ENCODE measurements at regions not wholly inside any gene's neighbourhood (a gene's known extent, or its start where the extent isn't known, plus 50 kb on each side); places are given as distances from the start of the nearest gene placed in this dataset.

DNA sequence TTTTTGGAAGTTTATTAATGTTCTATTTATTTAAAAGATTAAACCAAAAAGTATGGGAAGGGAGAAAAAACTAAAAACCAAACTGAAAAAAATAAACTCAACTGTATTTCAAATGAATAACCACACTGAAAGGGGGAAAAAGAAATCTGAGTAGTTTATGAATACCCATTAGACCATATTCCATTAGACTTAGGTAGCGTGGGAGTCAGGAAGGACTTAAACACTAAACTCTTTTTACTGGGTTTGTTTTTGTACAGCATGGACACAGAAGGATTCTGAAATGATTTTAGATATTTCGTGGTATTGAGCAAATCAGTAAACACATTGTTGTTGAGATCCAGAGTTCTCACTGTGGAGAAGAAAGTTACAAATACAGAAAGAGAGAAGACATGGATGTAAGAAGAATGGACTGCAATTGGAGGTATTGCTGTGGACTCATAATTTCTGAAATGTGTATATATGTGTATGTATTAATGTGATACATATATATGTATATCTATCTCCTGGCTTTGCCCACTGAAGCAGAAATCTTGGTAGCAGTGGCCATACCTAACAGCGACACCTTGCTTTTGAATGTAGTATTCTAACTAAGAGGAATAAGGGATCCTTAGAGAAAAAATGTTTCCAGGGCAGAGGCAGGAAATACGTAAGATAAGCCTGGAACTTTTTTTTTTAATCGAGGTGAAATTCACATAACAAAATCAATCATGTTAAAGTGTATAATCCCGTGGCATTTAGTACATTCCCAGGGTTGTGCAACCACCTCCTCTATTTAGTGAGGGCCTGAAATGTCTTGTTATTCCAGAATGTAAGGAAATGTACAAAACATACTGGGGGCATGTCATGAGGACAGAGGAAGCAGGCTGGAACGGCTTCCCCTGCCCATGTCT lies 228.8 kb downstream of the SMARCA2 start:
- in situ Hi-C loops (cut with MboI; ENCODE audit: low sequenced_read_pairs in 4 of 4): loop anchor here in 1 of 4 donors (25.0 kb wide), 1 partner anchor 493 kb away; no protein-coding TSS in a partner anchor
- H3K4me3 ChIP-seq: no peak overlapping the region
- intact Hi-C loops (cut with DNase I; ENCODE audit: low total_unique reads): loop anchor here (5.0 kb wide), 3 partner anchors 48 to 598 kb away; partner anchors contain the start of gene PUM3
- H3K27ac ChIP-seq: no peak overlapping the region
- DNase-seq: no peak
- H3K4me1 ChIP-seq: peaks cover 5 to 16% of the 10 kb centered on the region in 2 donors
- TF ChIP-seq POLR2A (IDR thresholded peaks at IDR 0.05): no peak
- TF ChIP-seq, protein P1, sequence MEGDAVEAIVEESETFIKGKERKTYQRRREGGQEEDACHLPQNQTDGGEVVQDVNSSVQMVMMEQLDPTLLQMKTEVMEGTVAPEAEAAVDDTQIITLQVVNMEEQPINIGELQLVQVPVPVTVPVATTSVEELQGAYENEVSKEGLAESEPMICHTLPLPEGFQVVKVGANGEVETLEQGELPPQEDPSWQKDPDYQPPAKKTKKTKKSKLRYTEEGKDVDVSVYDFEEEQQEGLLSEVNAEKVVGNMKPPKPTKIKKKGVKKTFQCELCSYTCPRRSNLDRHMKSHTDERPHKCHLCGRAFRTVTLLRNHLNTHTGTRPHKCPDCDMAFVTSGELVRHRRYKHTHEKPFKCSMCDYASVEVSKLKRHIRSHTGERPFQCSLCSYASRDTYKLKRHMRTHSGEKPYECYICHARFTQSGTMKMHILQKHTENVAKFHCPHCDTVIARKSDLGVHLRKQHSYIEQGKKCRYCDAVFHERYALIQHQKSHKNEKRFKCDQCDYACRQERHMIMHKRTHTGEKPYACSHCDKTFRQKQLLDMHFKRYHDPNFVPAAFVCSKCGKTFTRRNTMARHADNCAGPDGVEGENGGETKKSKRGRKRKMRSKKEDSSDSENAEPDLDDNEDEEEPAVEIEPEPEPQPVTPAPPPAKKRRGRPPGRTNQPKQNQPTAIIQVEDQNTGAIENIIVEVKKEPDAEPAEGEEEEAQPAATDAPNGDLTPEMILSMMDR (IDR thresholded peaks at IDR 0.05 in 4 of 5, conservative IDR thresholded peaks at IDR 0.05 in 1 of 5): no peak
- no peak for ATAC-seq
- H3K9me3 ChIP-seq: no peaks in the 10 kb centered on the region
- H3K36me3 ChIP-seq: no peaks in the 10 kb centered on the region
- no peaks in the 10 kb centered on the region for H3K27me3 ChIP-seq

GRCh38 chr9:2247340-2247739 lies 232.2 kb downstream of the SMARCA2 start:
- no peak for DNase-seq
- no peak overlapping the region for H3K27ac ChIP-seq
- no peak overlapping the region for H3K4me3 ChIP-seq
- H3K36me3 ChIP-seq: no peaks in the 10 kb centered on the region
- in situ Hi-C loops (cut with MboI; ENCODE audit: low sequenced_read_pairs in 4 of 4): loop anchor here in 1 of 4 donors (25.0 kb wide), 1 partner anchor 490 kb away; no protein-coding TSS in a partner anchor
- no peak for ATAC-seq
- no peak for TF ChIP-seq POLR2A (IDR thresholded peaks at IDR 0.05)
- TF ChIP-seq, protein P1 (IDR thresholded peaks at IDR 0.05 in 4 of 5, conservative IDR thresholded peaks at IDR 0.05 in 1 of 5): no peak
- no peaks in the 10 kb centered on the region for H3K27me3 ChIP-seq
- H3K4me1 ChIP-seq: peaks cover 0 to 5% of the 10 kb centered on the region in 2 donors
- intact Hi-C loops (cut with DNase I; ENCODE audit: low total_unique reads): no loop called here
- H3K9me3 ChIP-seq: no peaks in the 10 kb centered on the region

DNA sequence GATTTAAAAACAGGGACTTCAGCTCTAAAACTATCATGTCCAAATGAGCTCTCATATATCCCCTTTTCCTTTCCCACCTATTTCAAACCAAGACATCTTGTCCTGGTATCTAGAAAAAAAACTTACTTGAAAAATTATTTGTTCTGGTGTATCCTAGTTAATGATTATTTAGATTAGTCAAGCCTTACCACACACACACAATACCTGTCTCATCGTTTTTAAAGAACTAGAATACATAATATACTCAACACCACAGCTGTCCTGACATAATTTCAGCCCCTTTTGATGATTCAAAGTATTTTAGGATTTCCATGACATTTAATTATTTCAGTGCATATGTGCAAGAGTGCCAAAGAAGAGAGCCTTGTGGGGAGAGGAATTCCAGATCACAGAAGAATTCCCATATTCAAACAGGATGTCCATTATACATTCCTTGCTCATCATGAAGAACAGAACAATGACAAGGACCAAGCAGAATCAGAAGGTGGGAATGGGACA lies 233.7 kb downstream of the SMARCA2 start:
- in situ Hi-C loops (cut with MboI; ENCODE audit: low sequenced_read_pairs in 4 of 4) (loop anchor here in 1 of 4 donors (25.0 kb wide), 1 partner anchor 488 kb away; no protein-coding TSS in a partner anchor), intact Hi-C loops (cut with DNase I; ENCODE audit: low total_unique reads) (no loop called here)
- DNase-seq: no peak
- Histone ChIP-seq H3K4me1 (no peaks in the 10 kb centered on the region), H3K9me3 (no peaks in the 10 kb centered on the region), H3K36me3 (no peaks in the 10 kb centered on the region), H3K27me3 (no peaks in the 10 kb centered on the region), H3K27ac (no peak overlapping the region), H3K4me3 (no peak overlapping the region)
- no peak for ATAC-seq
- TF ChIP-seq POLR2A (IDR thresholded peaks at IDR 0.05): no peak
- TF ChIP-seq, protein P1 (IDR thresholded peaks at IDR 0.05 in 4 of 5, conservative IDR thresholded peaks at IDR 0.05 in 1 of 5): no peak

- no peaks in the 10 kb centered on the region for H3K4me1 ChIP-seq
- H3K4me3 ChIP-seq: no peak overlapping the region
- TF ChIP-seq, protein P1 (IDR thresholded peaks at IDR 0.05 in 4 of 5, conservative IDR thresholded peaks at IDR 0.05 in 1 of 5): no peak
- no peak for TF ChIP-seq POLR2A (IDR thresholded peaks at IDR 0.05)
- H3K36me3 ChIP-seq: no peaks in the 10 kb centered on the region
- in situ Hi-C loops (cut with MboI; ENCODE audit: low sequenced_read_pairs in 4 of 4): no loop called here
- no peaks in the 10 kb centered on the region for H3K27me3 ChIP-seq
- H3K9me3 ChIP-seq: no peaks in the 10 kb centered on the region
- intact Hi-C loops (cut with DNase I; ENCODE audit: low total_unique reads): no loop called here
- H3K27ac ChIP-seq: no peak overlapping the region
- ATAC-seq: no peak
- DNase-seq: no peak
Observed at GRCh38 chr9:2253636-2254580, 238.8 kb downstream of the SMARCA2 start.

All from gastrocnemius medialis (tissue), 4 donors.